HG03108 (cell line): ENCODE measurements at regions not wholly inside any gene's neighbourhood (a gene's known extent, or its start where the extent isn't known, plus 50 kb on each side); places are given as distances from the start of the nearest gene placed in this dataset.
"Not testable (repeated sequence)": the region's sequence is repeated elsewhere in the genome, so short reads cannot be mapped to it uniquely, and the experiment has no call there.

ENCODE experiments used
- ATAC-seq: cut with Tn5 transposase; IDR thresholded peaks from one replicate; pipeline ENCODE4 v1.9.1; 2021; ENCODE audit warnings: moderate library complexity; ENCODE audit not compliant: unreplicated experiment

- no peak for ATAC-seq
These were observed 891.0 kb downstream of the AACS start for GRCh38 chr12:125956186-125956585.

- no peak for ATAC-seq
These were observed 901.4 kb downstream of the AACS start for GRCh38 chr12:125966641-125967040.

GRCh38 chr12:125968413-125968812 lies 903.2 kb downstream of the AACS start:
- no peak for ATAC-seq

GRCh38 chr12:125971981-125972380 lies 906.7 kb downstream of the AACS start:
- no peak for ATAC-seq

- ATAC-seq = no peak
These were observed 913.1 kb downstream of the AACS start for GRCh38 chr12:125978286-125978685.

GRCh38 chr12:125981610-125982253 lies 916.5 kb downstream of the AACS start:
- no peak for ATAC-seq

GRCh38 chr12:125983094-125983783 lies 918.0 kb downstream of the AACS start:
- no peak for ATAC-seq

- no peak for ATAC-seq
These were observed 918.7 kb downstream of the AACS start for GRCh38 chr12:125983784-125984500.

- ATAC-seq = no peak
These were observed 923.3 kb downstream of the AACS start for GRCh38 chr12:125988545-125988944.

GRCh38 chr12:125989696-125990095 lies 924.5 kb downstream of the AACS start:
- no peak for ATAC-seq

- no peak for ATAC-seq
These were observed 931.2 kb downstream of the AACS start for GRCh38 chr12:125996443-125996842.

- no peak for ATAC-seq
These were observed 934.4 kb downstream of the AACS start for GRCh38 chr12:125999628-126000027.

GRCh38 chr12:126019385-126019784 lies 954.1 kb downstream of the AACS start:
- ATAC-seq = no peak

GRCh38 chr12:126021675-126022074 lies 956.4 kb downstream of the AACS start:
- ATAC-seq = no peak

- no peak for ATAC-seq
These were observed 962.6 kb downstream of the AACS start for GRCh38 chr12:126027825-126028224.

- ATAC-seq = no peak
These were observed 965.3 kb downstream of the AACS start for GRCh38 chr12:126030573-126030972.

GRCh38 chr12:126033751-126034150 lies 968.5 kb downstream of the AACS start:
- ATAC-seq = no peak

GRCh38 chr12:126036348-126036747 lies 971.1 kb downstream of the AACS start:
- no peak for ATAC-seq

GRCh38 chr12:126038434-126038833 lies 973.2 kb downstream of the AACS start:
- no peak for ATAC-seq

GRCh38 chr12:126040307-126040706 lies 975.1 kb downstream of the AACS start:
- no peak for ATAC-seq

GRCh38 chr12:126042286-126042685 lies 977.1 kb downstream of the AACS start:
- no peak for ATAC-seq

- ATAC-seq = not testable (repeated sequence)
These were observed 984.3 kb downstream of the AACS start for GRCh38 chr12:126049501-126049900.
